ENCODE measurements at regions not wholly inside any gene's neighbourhood (a gene's known extent, or its start where the extent isn't known, plus 50 kb on each side); places are given as distances from the start of the nearest gene placed in this dataset.

GRCh38 chr6:1247894-1248293 lies 64.0 kb upstream of the FOXQ1 start:
- TF ChIP-seq, protein P1, sequence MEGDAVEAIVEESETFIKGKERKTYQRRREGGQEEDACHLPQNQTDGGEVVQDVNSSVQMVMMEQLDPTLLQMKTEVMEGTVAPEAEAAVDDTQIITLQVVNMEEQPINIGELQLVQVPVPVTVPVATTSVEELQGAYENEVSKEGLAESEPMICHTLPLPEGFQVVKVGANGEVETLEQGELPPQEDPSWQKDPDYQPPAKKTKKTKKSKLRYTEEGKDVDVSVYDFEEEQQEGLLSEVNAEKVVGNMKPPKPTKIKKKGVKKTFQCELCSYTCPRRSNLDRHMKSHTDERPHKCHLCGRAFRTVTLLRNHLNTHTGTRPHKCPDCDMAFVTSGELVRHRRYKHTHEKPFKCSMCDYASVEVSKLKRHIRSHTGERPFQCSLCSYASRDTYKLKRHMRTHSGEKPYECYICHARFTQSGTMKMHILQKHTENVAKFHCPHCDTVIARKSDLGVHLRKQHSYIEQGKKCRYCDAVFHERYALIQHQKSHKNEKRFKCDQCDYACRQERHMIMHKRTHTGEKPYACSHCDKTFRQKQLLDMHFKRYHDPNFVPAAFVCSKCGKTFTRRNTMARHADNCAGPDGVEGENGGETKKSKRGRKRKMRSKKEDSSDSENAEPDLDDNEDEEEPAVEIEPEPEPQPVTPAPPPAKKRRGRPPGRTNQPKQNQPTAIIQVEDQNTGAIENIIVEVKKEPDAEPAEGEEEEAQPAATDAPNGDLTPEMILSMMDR (conservative IDR thresholded peaks at IDR 0.05 in 1 of 2, IDR thresholded peaks at IDR 0.05 in 1 of 2; ENCODE audit: extremely low read depth in 1 of 2, insufficient read depth in 1 of 2, low read depth in 1 of 2, low read length in 2 of 2) = no peak
- TF ChIP-seq EZH2 (IDR thresholded peaks at IDR 0.05; ENCODE audit: borderline replicate concordance, low read length) = no peak

All from mammary epithelial cell (primary cell).